ENCODE measurements at regions not wholly inside any gene's neighbourhood (a gene's known extent, or its start where the extent isn't known, plus 50 kb on each side); places are given as distances from the start of the nearest gene placed in this dataset.

GRCh38 chr7:153514032-153514431 lies 538.2 kb upstream of the DPP6 start:
- TF ChIP-seq CTCF (IDR thresholded peaks at IDR 0.05; ENCODE audit: low read depth, low read length, missing input control) (no peak), JUND (IDR thresholded peaks at IDR 0.05) (no peak), RXRA (IDR thresholded peaks at IDR 0.05) (no peak), REST (IDR thresholded peaks at IDR 0.05) (no peak)

All from liver (tissue), 3 donors.